Neural cell (in vitro differentiated cells): ENCODE measurements at regions not wholly inside any gene's neighbourhood (a gene's known extent, or its start where the extent isn't known, plus 50 kb on each side); places are given as distances from the start of the nearest gene placed in this dataset.
"Not testable (repeated sequence)": the region's sequence is repeated elsewhere in the genome, so short reads cannot be mapped to it uniquely, and the experiment has no call there.

Experiments used
- H2AFZ ChIP-seq: fragments of 200-600, 300-800 bp; sonication (generic), shearing (Covaris generic); 2 replicates; pipeline ENCODE4 v1.6.0; 2014; ENCODE audit warnings: low read depth, mild to moderate bottlenecking, antibody characterized with exemption, low read length, moderate library complexity
- H3F3A ChIP-seq: fragments of 200-600 bp; shearing (Covaris generic); 2 replicates; pipeline ENCODE4 v1.6.1; 2016; ENCODE audit warnings: mild to moderate bottlenecking, moderate library complexity, mixed read lengths, antibody characterized with exemption, low read length; ENCODE audit not compliant: insufficient read depth, poor library complexity, severe bottlenecking
- H3K27ac ChIP-seq: fragments of 200-600, 300-800 bp; sonication (generic), shearing (Covaris generic); 2 replicates; pipeline ENCODE4 v1.5.1; 2014; ENCODE audit warnings: mild to moderate bottlenecking, low read length, moderate library complexity
- H3K27me3 ChIP-seq: fragments of 300-800, 200-600 bp; sonication (generic), shearing (Covaris generic); 2 replicates; pipeline ENCODE4 v1.6.0; 2014; ENCODE audit warnings: mild to moderate bottlenecking, low read depth, low read length, moderate library complexity; ENCODE audit not compliant: insufficient read depth
- H3K36me3 ChIP-seq: fragments of 300-800, 200-600 bp; sonication (generic), shearing (Covaris generic); 2 replicates; pipeline ENCODE4 v1.5.1; 2014; ENCODE audit warnings: mild to moderate bottlenecking, antibody characterized with exemption, low read length, moderate library complexity; ENCODE audit not compliant: insufficient read depth
- H3K4me2 ChIP-seq: fragments of 300-800, 200-600 bp; sonication (generic), shearing (Covaris generic); 2 replicates; pipeline ENCODE4 v1.6.0; 2014; ENCODE audit warnings: mild to moderate bottlenecking, low read length
- H3K4me3 ChIP-seq: fragments of 300-800, 200-600 bp; sonication (generic), shearing (Covaris generic); 2 replicates; pipeline ENCODE4 v1.5.1; 2014; ENCODE audit warnings: mild to moderate bottlenecking, low read length, moderate library complexity
- H3K79me2 ChIP-seq: fragments of 200-600 bp; shearing (Covaris generic); replicated peaks from 2 replicates; pipeline ENCODE4 v1.6.0; 2014; ENCODE audit warnings: mild to moderate bottlenecking, low read length, moderate library complexity; ENCODE audit not compliant: insufficient read depth
- H3K9ac ChIP-seq: fragments of 300-800, 200-600 bp; sonication (generic), shearing (Covaris generic); 2 replicates; pipeline ENCODE4 v1.6.1; 2016; ENCODE audit warnings: mild to moderate bottlenecking, low read length, mixed read lengths
- H3K9me2 ChIP-seq: fragments of 200-600 bp; shearing (Covaris generic); 2 replicates; pipeline ENCODE4 v1.6.1; 2016; ENCODE audit warnings: mild to moderate bottlenecking, low read length, mixed read lengths; ENCODE audit not compliant: insufficient read depth
- H3K9me3 ChIP-seq: fragments of 200-600, 300-800 bp; sonication (generic), shearing (Covaris generic); 2 replicates; pipeline ENCODE4 v1.6.1; 2016; ENCODE audit warnings: mild to moderate bottlenecking, mixed run types, low read length, moderate library complexity, mixed read lengths
- H4K20me1 ChIP-seq: fragments of 200-600 bp; shearing (Covaris generic); 2 replicates; pipeline ENCODE4 v1.6.1; 2016; ENCODE audit warnings: mild to moderate bottlenecking, mixed run types; ENCODE audit not compliant: insufficient read depth
- EP300 ChIP-seq: fragments of 450-650 bp; conservative IDR thresholded peaks from 2 replicates; pipeline ENCODE4 v1.6.1; 2014; ENCODE audit warnings: antibody characterized with exemption, mild to moderate bottlenecking, moderate library complexity; ENCODE audit not compliant: poor library complexity, severe bottlenecking
- EZH2 ChIP-seq: fragments of 200-600, 300-800 bp; shearing (Covaris generic), sonication (generic); IDR thresholded peaks from 2 replicates; pipeline ENCODE4 v1.6.1; 2014; ENCODE audit warnings: antibody characterized with exemption, low read length, borderline replicate concordance, mild to moderate bottlenecking; ENCODE audit not compliant: insufficient read depth, poor library complexity, severe bottlenecking
- MXI1 ChIP-seq: fragments of 450-650 bp; conservative IDR thresholded peaks from 2 replicates; pipeline ENCODE4 v1.6.1; 2014; ENCODE audit warnings: antibody characterized with exemption, mild to moderate bottlenecking; ENCODE audit not compliant: poor library complexity, severe bottlenecking
- POLR2AphosphoS5 ChIP-seq: IDR thresholded peaks from 2 replicates; pipeline ENCODE4 v1.6.1; 2012
- RAD21 ChIP-seq: fragments of 450-650 bp; conservative IDR thresholded peaks from 2 replicates; pipeline ENCODE4 v1.6.1; 2014; ENCODE audit warnings: antibody characterized with exemption, mild to moderate bottlenecking, moderate library complexity
- SMC3 ChIP-seq: fragments of 450-650 bp; conservative IDR thresholded peaks from 2 replicates; pipeline ENCODE4 v1.6.1; 2014; ENCODE audit warnings: antibody characterized with exemption, mild to moderate bottlenecking, moderate library complexity; ENCODE audit not compliant: poor library complexity
- TAF1 ChIP-seq: IDR thresholded peaks from 2 replicates; pipeline ENCODE4 v1.6.1; 2012; ENCODE audit warnings: low read depth
- TF ChIP-seq, protein P1 (sequence below): fragments of 450-650 bp; IDR thresholded peaks from 2 replicates; pipeline ENCODE4 v1.5.1; 2014; ENCODE audit warnings: antibody characterized with exemption, mild to moderate bottlenecking, moderate library complexity; ENCODE audit not compliant: poor library complexity, severe bottlenecking
- TF ChIP-seq, protein P2 (sequence below): IDR thresholded peaks from 2 replicates; pipeline ENCODE4 v1.6.1; 2012; ENCODE audit warnings: borderline replicate concordance

DNA sequence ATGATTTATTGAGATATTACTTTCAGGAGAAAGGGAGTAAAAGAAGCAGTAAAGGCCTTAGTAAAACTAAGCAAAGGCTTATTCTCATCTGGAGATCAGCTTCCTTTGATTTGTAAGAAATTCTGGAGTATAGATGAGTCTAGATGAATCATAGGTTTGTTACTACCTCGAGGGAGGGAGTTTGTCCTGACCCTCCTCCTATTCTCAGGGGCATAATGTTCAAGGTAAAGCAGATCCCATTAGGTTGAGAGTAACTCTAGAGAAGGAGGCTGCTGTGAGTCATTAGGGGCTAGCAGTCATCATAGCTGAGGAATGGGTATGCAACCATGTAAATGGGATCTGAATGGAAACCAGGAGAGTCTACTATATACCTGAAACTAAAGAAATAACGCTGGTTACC is 155.5 kb upstream of the MOCS2 start:
- Histone ChIP-seq H3F3A (no peaks in the 10 kb centered on the region), H3K9me2 (no peaks in the 10 kb centered on the region), H3K79me2 (no peaks in the 10 kb centered on the region), H3K4me2 (no peak overlapping the region), H3K27me3 (no peaks in the 10 kb centered on the region), H3K27ac (no peak overlapping the region), H4K20me1 (no peaks in the 10 kb centered on the region), H3K9ac (no peak overlapping the region), H2AFZ (no peak overlapping the region), H3K4me3 (no peak overlapping the region), H3K36me3 (no peaks in the 10 kb centered on the region), H3K9me3 (no peaks in the 10 kb centered on the region)
- TF ChIP-seq TAF1, result no peak
- TF ChIP-seq, protein P1, sequence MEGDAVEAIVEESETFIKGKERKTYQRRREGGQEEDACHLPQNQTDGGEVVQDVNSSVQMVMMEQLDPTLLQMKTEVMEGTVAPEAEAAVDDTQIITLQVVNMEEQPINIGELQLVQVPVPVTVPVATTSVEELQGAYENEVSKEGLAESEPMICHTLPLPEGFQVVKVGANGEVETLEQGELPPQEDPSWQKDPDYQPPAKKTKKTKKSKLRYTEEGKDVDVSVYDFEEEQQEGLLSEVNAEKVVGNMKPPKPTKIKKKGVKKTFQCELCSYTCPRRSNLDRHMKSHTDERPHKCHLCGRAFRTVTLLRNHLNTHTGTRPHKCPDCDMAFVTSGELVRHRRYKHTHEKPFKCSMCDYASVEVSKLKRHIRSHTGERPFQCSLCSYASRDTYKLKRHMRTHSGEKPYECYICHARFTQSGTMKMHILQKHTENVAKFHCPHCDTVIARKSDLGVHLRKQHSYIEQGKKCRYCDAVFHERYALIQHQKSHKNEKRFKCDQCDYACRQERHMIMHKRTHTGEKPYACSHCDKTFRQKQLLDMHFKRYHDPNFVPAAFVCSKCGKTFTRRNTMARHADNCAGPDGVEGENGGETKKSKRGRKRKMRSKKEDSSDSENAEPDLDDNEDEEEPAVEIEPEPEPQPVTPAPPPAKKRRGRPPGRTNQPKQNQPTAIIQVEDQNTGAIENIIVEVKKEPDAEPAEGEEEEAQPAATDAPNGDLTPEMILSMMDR, result no peak
- TF ChIP-seq EP300, result no peak
- TF ChIP-seq POLR2AphosphoS5, result no peak
- no peak for TF ChIP-seq MXI1
- TF ChIP-seq, protein P2, sequence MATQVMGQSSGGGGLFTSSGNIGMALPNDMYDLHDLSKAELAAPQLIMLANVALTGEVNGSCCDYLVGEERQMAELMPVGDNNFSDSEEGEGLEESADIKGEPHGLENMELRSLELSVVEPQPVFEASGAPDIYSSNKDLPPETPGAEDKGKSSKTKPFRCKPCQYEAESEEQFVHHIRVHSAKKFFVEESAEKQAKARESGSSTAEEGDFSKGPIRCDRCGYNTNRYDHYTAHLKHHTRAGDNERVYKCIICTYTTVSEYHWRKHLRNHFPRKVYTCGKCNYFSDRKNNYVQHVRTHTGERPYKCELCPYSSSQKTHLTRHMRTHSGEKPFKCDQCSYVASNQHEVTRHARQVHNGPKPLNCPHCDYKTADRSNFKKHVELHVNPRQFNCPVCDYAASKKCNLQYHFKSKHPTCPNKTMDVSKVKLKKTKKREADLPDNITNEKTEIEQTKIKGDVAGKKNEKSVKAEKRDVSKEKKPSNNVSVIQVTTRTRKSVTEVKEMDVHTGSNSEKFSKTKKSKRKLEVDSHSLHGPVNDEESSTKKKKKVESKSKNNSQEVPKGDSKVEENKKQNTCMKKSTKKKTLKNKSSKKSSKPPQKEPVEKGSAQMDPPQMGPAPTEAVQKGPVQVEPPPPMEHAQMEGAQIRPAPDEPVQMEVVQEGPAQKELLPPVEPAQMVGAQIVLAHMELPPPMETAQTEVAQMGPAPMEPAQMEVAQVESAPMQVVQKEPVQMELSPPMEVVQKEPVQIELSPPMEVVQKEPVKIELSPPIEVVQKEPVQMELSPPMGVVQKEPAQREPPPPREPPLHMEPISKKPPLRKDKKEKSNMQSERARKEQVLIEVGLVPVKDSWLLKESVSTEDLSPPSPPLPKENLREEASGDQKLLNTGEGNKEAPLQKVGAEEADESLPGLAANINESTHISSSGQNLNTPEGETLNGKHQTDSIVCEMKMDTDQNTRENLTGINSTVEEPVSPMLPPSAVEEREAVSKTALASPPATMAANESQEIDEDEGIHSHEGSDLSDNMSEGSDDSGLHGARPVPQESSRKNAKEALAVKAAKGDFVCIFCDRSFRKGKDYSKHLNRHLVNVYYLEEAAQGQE, result no peak
- TF ChIP-seq RAD21, result no peak
- no peak for TF ChIP-seq EZH2
- no peak for TF ChIP-seq SMC3

GRCh38 chr5:53268241-53268640 is 158.7 kb upstream of the MOCS2 start:
- H3K9me3 ChIP-seq, H3K4me3 ChIP-seq: not testable (repeated sequence)

GRCh38 chr5:53275666-53276065 is 166.1 kb upstream of the MOCS2 start:
- Histone ChIP-seq H3K4me3 (no peak overlapping the region), H3K9ac (no peak overlapping the region), H4K20me1 (no peaks in the 10 kb centered on the region), H3K9me3 (no peaks in the 10 kb centered on the region), H3K79me2 (no peaks in the 10 kb centered on the region), H3K36me3 (no peaks in the 10 kb centered on the region), H3K9me2 (no peaks in the 10 kb centered on the region), H3F3A (no peaks in the 10 kb centered on the region), H3K4me2 (no peak overlapping the region), H3K27ac (no peak overlapping the region), H3K27me3 (no peaks in the 10 kb centered on the region), H2AFZ (no peak overlapping the region)
- TF ChIP-seq TAF1, result no peak
- TF ChIP-seq SMC3, result no peak
- no peak for TF ChIP-seq POLR2AphosphoS5
- TF ChIP-seq, protein P2, result no peak
- TF ChIP-seq EP300, result no peak
- no peak for TF ChIP-seq RAD21
- TF ChIP-seq EZH2, result no peak
- TF ChIP-seq, protein P1, result no peak
- no peak for TF ChIP-seq MXI1

More at GRCh38 chr5:53268241-53268640, 158.7 kb upstream of the MOCS2 start:
- not testable (repeated sequence) for H2AFZ ChIP-seq, H3K27me3 ChIP-seq, H3K9ac ChIP-seq, H3K36me3 ChIP-seq, H3K27ac ChIP-seq, H3K4me2 ChIP-seq, H3F3A ChIP-seq, H4K20me1 ChIP-seq, H3K79me2 ChIP-seq, H3K9me2 ChIP-seq
